ENCODE measurements at regions not wholly inside any gene's neighbourhood (a gene's known extent, or its start where the extent isn't known, plus 50 kb on each side); places are given as distances from the start of the nearest gene placed in this dataset.

- TF ChIP-seq TAF1 (IDR thresholded peaks at IDR 0.05; ENCODE audit: low read depth): no peak
- no peak for TF ChIP-seq RAD21 (IDR thresholded peaks at IDR 0.05; ENCODE audit: low read depth)
- no peak for TF ChIP-seq CREB1 (IDR thresholded peaks at IDR 0.05; ENCODE audit: low read depth)
These were observed 103.9 kb upstream of the OLFM3 start for GRCh38 chr1:102100666-102101065.
